ENCODE measurements at regions not wholly inside any gene's neighbourhood (a gene's known extent, or its start where the extent isn't known, plus 50 kb on each side); places are given as distances from the start of the nearest gene placed in this dataset.

DNA sequence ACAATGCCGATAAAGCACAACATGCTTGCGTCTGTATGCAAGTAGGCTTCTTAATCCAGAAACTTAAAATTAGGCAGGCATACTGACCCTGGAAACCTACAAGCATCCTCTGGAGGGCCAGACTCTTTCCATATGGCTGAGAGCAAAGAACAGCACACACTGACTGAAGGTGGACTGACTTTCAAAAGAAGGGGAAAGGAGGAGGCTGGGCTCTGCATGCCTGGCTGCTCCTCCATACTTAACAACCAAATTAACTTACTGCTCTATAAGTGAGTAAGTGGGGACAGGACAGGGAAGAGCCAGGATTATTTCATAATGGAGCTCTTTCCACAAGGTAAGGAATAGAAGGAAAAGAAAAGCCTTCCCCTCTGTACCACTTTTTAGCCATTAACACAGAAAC, 55.9 kb upstream of the ATP8A1 start (continued):
- TF ChIP-seq GRHL2 (CRISPR knock-in tag; IDR thresholded peaks at IDR 0.05; ENCODE audit: insufficient replicate concordance, severe bottlenecking) (no peak), ZNF396 (CRISPR knock-in tag; IDR thresholded peaks at IDR 0.05; ENCODE audit: borderline replicate concordance) (no peak), ZNF416 (CRISPR knock-in tag; IDR thresholded peaks at IDR 0.05) (no peak), ATF3 (CRISPR knock-in tag; conservative IDR thresholded peaks at IDR 0.05) (no peak), RELA (CRISPR knock-in tag; IDR thresholded peaks at IDR 0.05; ENCODE audit: borderline replicate concordance) (no peak)

- POLR2A ChIA-PET = no interaction called here
- CTCF ChIA-PET = no interaction called here
- H3K4me1 Mint-ChIP-seq = peaks cover 31% of the 10 kb centered on the region
- TF ChIP-seq ESRRA (CRISPR knock-in tag; IDR thresholded peaks at IDR 0.05; ENCODE audit: borderline replicate concordance) (no peak), NFE2L1 (CRISPR knock-in tag; IDR thresholded peaks at IDR 0.05) (no peak), ZNF138 (CRISPR knock-in tag; conservative IDR thresholded peaks at IDR 0.05) (no peak), MXD4 (CRISPR knock-in tag; IDR thresholded peaks at IDR 0.05; ENCODE audit: borderline replicate concordance) (no peak), ZNF121 (CRISPR knock-in tag; IDR thresholded peaks at IDR 0.05) (no peak), IRF1 (CRISPR knock-in tag; IDR thresholded peaks at IDR 0.05) (no peak), ZNF219 (CRISPR knock-in tag; IDR thresholded peaks at IDR 0.05; ENCODE audit: borderline replicate concordance) (no peak), NR3C1 (CRISPR knock-in tag; conservative IDR thresholded peaks at IDR 0.05; ENCODE audit: low read depth) (no peak), SOX15 (CRISPR knock-in tag; IDR thresholded peaks at IDR 0.05) (no peak), KAT7 (CRISPR knock-in tag; IDR thresholded peaks at IDR 0.05; ENCODE audit: borderline replicate concordance) (no peak)
- TF ChIP-seq, protein P1, sequence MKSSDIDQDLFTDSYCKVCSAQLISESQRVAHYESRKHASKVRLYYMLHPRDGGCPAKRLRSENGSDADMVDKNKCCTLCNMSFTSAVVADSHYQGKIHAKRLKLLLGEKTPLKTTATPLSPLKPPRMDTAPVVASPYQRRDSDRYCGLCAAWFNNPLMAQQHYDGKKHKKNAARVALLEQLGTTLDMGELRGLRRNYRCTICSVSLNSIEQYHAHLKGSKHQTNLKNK (CRISPR knock-in tag; IDR thresholded peaks at IDR 0.05) = no peak
- TF ChIP-seq, protein P2, sequence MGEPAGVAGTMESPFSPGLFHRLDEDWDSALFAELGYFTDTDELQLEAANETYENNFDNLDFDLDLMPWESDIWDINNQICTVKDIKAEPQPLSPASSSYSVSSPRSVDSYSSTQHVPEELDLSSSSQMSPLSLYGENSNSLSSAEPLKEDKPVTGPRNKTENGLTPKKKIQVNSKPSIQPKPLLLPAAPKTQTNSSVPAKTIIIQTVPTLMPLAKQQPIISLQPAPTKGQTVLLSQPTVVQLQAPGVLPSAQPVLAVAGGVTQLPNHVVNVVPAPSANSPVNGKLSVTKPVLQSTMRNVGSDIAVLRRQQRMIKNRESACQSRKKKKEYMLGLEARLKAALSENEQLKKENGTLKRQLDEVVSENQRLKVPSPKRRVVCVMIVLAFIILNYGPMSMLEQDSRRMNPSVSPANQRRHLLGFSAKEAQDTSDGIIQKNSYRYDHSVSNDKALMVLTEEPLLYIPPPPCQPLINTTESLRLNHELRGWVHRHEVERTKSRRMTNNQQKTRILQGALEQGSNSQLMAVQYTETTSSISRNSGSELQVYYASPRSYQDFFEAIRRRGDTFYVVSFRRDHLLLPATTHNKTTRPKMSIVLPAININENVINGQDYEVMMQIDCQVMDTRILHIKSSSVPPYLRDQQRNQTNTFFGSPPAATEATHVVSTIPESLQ (CRISPR knock-in tag; IDR thresholded peaks at IDR 0.05) = no peak
- TF ChIP-seq, protein P3, sequence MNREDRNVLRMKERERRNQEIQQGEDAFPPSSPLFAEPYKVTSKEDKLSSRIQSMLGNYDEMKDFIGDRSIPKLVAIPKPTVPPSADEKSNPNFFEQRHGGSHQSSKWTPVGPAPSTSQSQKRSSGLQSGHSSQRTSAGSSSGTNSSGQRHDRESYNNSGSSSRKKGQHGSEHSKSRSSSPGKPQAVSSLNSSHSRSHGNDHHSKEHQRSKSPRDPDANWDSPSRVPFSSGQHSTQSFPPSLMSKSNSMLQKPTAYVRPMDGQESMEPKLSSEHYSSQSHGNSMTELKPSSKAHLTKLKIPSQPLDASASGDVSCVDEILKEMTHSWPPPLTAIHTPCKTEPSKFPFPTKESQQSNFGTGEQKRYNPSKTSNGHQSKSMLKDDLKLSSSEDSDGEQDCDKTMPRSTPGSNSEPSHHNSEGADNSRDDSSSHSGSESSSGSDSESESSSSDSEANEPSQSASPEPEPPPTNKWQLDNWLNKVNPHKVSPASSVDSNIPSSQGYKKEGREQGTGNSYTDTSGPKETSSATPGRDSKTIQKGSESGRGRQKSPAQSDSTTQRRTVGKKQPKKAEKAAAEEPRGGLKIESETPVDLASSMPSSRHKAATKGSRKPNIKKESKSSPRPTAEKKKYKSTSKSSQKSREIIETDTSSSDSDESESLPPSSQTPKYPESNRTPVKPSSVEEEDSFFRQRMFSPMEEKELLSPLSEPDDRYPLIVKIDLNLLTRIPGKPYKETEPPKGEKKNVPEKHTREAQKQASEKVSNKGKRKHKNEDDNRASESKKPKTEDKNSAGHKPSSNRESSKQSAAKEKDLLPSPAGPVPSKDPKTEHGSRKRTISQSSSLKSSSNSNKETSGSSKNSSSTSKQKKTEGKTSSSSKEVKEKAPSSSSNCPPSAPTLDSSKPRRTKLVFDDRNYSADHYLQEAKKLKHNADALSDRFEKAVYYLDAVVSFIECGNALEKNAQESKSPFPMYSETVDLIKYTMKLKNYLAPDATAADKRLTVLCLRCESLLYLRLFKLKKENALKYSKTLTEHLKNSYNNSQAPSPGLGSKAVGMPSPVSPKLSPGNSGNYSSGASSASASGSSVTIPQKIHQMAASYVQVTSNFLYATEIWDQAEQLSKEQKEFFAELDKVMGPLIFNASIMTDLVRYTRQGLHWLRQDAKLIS (CRISPR knock-in tag; IDR thresholded peaks at IDR 0.05; ENCODE audit: borderline replicate concordance) = no peak
- TF ChIP-seq, protein P4, sequence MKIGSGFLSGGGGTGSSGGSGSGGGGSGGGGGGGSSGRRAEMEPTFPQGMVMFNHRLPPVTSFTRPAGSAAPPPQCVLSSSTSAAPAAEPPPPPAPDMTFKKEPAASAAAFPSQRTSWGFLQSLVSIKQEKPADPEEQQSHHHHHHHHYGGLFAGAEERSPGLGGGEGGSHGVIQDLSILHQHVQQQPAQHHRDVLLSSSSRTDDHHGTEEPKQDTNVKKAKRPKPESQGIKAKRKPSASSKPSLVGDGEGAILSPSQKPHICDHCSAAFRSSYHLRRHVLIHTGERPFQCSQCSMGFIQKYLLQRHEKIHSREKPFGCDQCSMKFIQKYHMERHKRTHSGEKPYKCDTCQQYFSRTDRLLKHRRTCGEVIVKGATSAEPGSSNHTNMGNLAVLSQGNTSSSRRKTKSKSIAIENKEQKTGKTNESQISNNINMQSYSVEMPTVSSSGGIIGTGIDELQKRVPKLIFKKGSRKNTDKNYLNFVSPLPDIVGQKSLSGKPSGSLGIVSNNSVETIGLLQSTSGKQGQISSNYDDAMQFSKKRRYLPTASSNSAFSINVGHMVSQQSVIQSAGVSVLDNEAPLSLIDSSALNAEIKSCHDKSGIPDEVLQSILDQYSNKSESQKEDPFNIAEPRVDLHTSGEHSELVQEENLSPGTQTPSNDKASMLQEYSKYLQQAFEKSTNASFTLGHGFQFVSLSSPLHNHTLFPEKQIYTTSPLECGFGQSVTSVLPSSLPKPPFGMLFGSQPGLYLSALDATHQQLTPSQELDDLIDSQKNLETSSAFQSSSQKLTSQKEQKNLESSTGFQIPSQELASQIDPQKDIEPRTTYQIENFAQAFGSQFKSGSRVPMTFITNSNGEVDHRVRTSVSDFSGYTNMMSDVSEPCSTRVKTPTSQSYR (CRISPR knock-in tag; IDR thresholded peaks at IDR 0.05) = no peak
- TF ChIP-seq, protein P5, sequence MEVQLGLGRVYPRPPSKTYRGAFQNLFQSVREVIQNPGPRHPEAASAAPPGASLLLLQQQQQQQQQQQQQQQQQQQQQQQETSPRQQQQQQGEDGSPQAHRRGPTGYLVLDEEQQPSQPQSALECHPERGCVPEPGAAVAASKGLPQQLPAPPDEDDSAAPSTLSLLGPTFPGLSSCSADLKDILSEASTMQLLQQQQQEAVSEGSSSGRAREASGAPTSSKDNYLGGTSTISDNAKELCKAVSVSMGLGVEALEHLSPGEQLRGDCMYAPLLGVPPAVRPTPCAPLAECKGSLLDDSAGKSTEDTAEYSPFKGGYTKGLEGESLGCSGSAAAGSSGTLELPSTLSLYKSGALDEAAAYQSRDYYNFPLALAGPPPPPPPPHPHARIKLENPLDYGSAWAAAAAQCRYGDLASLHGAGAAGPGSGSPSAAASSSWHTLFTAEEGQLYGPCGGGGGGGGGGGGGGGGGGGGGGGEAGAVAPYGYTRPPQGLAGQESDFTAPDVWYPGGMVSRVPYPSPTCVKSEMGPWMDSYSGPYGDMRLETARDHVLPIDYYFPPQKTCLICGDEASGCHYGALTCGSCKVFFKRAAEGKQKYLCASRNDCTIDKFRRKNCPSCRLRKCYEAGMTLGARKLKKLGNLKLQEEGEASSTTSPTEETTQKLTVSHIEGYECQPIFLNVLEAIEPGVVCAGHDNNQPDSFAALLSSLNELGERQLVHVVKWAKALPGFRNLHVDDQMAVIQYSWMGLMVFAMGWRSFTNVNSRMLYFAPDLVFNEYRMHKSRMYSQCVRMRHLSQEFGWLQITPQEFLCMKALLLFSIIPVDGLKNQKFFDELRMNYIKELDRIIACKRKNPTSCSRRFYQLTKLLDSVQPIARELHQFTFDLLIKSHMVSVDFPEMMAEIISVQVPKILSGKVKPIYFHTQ (CRISPR knock-in tag; IDR thresholded peaks at IDR 0.05) = no peak
- TF ChIP-seq, protein P6, sequence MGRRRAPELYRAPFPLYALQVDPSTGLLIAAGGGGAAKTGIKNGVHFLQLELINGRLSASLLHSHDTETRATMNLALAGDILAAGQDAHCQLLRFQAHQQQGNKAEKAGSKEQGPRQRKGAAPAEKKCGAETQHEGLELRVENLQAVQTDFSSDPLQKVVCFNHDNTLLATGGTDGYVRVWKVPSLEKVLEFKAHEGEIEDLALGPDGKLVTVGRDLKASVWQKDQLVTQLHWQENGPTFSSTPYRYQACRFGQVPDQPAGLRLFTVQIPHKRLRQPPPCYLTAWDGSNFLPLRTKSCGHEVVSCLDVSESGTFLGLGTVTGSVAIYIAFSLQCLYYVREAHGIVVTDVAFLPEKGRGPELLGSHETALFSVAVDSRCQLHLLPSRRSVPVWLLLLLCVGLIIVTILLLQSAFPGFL (CRISPR knock-in tag; IDR thresholded peaks at IDR 0.05; ENCODE audit: borderline replicate concordance) = no peak
Observed at GRCh38 chr4:42711496-42711895, 54.6 kb upstream of the ATP8A1 start.

More at GRCh38 chr4:42711496-42711895, 54.6 kb upstream of the ATP8A1 start:
- Mint-ChIP-seq H3K4me3 (no peak overlapping the region), H3K27ac (no peak overlapping the region), H3K27me3 (ENCODE audit: low read depth) (no peaks in the 10 kb centered on the region), H3K9me3 (0 out of 2 replicates have a peak, but pooled peaks cover 6% of the 10 kb centered on the region), H3K36me3 (no peaks in the 10 kb centered on the region)
- no peak for DNase-seq (ENCODE audit: low spot score)
- ATAC-seq = no peak

Data from WTC11 (cell line).